Kidney (tissue), 13 donors: ENCODE measurements at regions not wholly inside any gene's neighbourhood (a gene's known extent, or its start where the extent isn't known, plus 50 kb on each side); places are given as distances from the start of the nearest gene placed in this dataset.

ENCODE experiments used
- DNase-seq, 5 donors: peaks; one replicate each; pipeline ENCODE4 v3.0.0-alpha.2; 2013 to 2020
- FAIRE-seq: peaks from 2 replicates; lab custom pipeline; 2012; peaks lifted over from hg19 to GRCh38; lab: Jason Lieb, UNC
- H3K27ac ChIP-seq, 2 donors: one replicate each; pipeline ENCODE4 v1.7.0; 2013; ENCODE audit warnings: low read depth in 2 of 2, low read length in 2 of 2, inconsistent platforms in 1 of 2
- H3K27me3 ChIP-seq: one replicate; pipeline ENCODE4 v1.7.1; 2013; ENCODE audit warnings: low read length, inconsistent platforms; ENCODE audit not compliant: control insufficient read depth, insufficient read depth
- H3K36me3 ChIP-seq, 3 donors: one replicate each; pipeline versions ENCODE4 v1.7.0 to v1.7.1; 2013; ENCODE audit warnings: low read length in 3 of 3, control low read depth in 1 of 3, inconsistent platforms in 1 of 3; ENCODE audit not compliant: insufficient read depth in 3 of 3, control insufficient read depth in 2 of 3
- H3K4me1 ChIP-seq, 3 donors: one replicate each; pipeline versions ENCODE4 v1.7.0 to v1.7.1; 2013; ENCODE audit warnings: low read length in 3 of 3, inconsistent platforms in 1 of 3, low read depth in 1 of 3; ENCODE audit not compliant: control insufficient read depth in 2 of 3, insufficient read depth in 2 of 3
- H3K4me3 ChIP-seq, 3 donors: one replicate each; pipeline versions ENCODE4 v1.7.0 to v1.8.1; 2013; ENCODE audit warnings: low read length in 3 of 3, control low read depth in 1 of 3, inconsistent platforms in 1 of 3
- H3K9ac ChIP-seq, 3 donors: one replicate each; pipeline versions ENCODE4 v1.7.0 to v1.7.1; 2013; ENCODE audit warnings: low read length in 3 of 3, control low read depth in 1 of 3, inconsistent platforms in 1 of 3
- H3K9me3 ChIP-seq, 3 donors: one replicate each; pipeline versions ENCODE4 v1.7.0 to v1.7.1; 2013; ENCODE audit warnings: low read length in 3 of 3, control low read depth in 1 of 3, inconsistent platforms in 1 of 3; ENCODE audit not compliant: control insufficient read depth in 2 of 3, insufficient read depth in 1 of 3
- intact Hi-C: fragments of 100-400 bp; cut with DNase I; formaldehyde crosslinking; loops from one replicate; pipeline ENCODE4 v1.11.1; 2022
- TF ChIP-seq, protein P1 (sequence below): IDR thresholded peaks from 3 replicates; pipeline ENCODE4 v1.5.1; 2012; ENCODE audit warnings: mild to moderate bottlenecking, moderate library complexity, borderline replicate concordance; ENCODE audit not compliant: insufficient read depth; ENCODE audit errors: extremely low read depth
- donor health status: control.
- donor health status: control.
- donor health status: control.
- donor health status: control.
- donor health status: control.
- donor health status: DM: yes; HTN: yes; CAD: no.
- donor health status: Normal renal cell carcinoma (clear cell type).

DNA sequence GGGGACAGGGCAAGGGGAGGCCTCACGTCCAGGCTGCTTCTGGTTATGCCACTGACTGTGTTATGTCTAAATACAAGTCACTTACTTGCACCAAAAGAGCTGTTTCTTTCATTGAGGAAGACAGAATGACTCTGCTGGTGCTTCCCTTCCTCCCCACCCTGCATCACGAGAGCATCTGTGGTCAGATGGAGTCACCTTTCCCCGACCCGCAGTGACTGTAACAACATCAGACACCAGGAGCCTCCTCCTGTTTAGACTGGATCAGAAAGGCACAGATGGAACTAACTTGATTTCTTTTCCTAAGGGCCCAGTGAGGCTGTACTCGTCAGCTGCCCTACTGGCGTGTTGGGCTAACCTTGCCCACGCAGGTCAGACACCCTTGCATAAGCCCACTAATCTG is 90.3 kb upstream of the ZNF536 start:
- no peaks in the 10 kb centered on the region for H3K4me1 ChIP-seq
- intact Hi-C loops = no loop called here
- no peak for FAIRE-seq
- no peak for DNase-seq
- no peak overlapping the region for H3K27ac ChIP-seq
- H3K4me3 ChIP-seq = no peak overlapping the region
- H3K9ac ChIP-seq = no peak overlapping the region
- no peaks in the 10 kb centered on the region for H3K9me3 ChIP-seq
- no peaks in the 10 kb centered on the region for H3K27me3 ChIP-seq
- no peaks in the 10 kb centered on the region for H3K36me3 ChIP-seq
- TF ChIP-seq, protein P1, sequence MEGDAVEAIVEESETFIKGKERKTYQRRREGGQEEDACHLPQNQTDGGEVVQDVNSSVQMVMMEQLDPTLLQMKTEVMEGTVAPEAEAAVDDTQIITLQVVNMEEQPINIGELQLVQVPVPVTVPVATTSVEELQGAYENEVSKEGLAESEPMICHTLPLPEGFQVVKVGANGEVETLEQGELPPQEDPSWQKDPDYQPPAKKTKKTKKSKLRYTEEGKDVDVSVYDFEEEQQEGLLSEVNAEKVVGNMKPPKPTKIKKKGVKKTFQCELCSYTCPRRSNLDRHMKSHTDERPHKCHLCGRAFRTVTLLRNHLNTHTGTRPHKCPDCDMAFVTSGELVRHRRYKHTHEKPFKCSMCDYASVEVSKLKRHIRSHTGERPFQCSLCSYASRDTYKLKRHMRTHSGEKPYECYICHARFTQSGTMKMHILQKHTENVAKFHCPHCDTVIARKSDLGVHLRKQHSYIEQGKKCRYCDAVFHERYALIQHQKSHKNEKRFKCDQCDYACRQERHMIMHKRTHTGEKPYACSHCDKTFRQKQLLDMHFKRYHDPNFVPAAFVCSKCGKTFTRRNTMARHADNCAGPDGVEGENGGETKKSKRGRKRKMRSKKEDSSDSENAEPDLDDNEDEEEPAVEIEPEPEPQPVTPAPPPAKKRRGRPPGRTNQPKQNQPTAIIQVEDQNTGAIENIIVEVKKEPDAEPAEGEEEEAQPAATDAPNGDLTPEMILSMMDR = no peak

GRCh38 chr19:30283556-30283955 is 88.6 kb upstream of the ZNF536 start:
- intact Hi-C loops = no loop called here
- no peak for DNase-seq
- Histone ChIP-seq H3K27me3 (no peaks in the 10 kb centered on the region), H3K9ac (no peak overlapping the region), H3K27ac (no peak overlapping the region), H3K36me3 (no peaks in the 10 kb centered on the region), H3K4me1 (no peaks in the 10 kb centered on the region), H3K9me3 (no peaks in the 10 kb centered on the region), H3K4me3 (no peak overlapping the region)
- no peak for FAIRE-seq
- TF ChIP-seq, protein P1 = no peak

GRCh38 chr19:30284209-30284608 is 88.0 kb upstream of the ZNF536 start:
- H3K4me3 ChIP-seq = no peak overlapping the region
- no peak for DNase-seq
- TF ChIP-seq, protein P1 = no peak
- no peak overlapping the region for H3K9ac ChIP-seq
- H3K27ac ChIP-seq = no peak overlapping the region
- H3K27me3 ChIP-seq = no peaks in the 10 kb centered on the region
- H3K4me1 ChIP-seq = no peaks in the 10 kb centered on the region
- intact Hi-C loops = no loop called here
- no peak for FAIRE-seq
- no peaks in the 10 kb centered on the region for H3K9me3 ChIP-seq
- no peaks in the 10 kb centered on the region for H3K36me3 ChIP-seq

- no peak for FAIRE-seq
- no peaks in the 10 kb centered on the region for H3K4me1 ChIP-seq
- H3K36me3 ChIP-seq = no peaks in the 10 kb centered on the region
- intact Hi-C loops = no loop called here
- TF ChIP-seq, protein P1 = no peak
- no peak overlapping the region for H3K27ac ChIP-seq
- no peak overlapping the region for H3K4me3 ChIP-seq
- no peak for DNase-seq
- no peaks in the 10 kb centered on the region for H3K27me3 ChIP-seq
- no peak overlapping the region for H3K9ac ChIP-seq
- no peaks in the 10 kb centered on the region for H3K9me3 ChIP-seq
Observed at GRCh38 chr19:30284885-30285284, 87.3 kb upstream of the ZNF536 start.
